Activated naive CD4-positive, alpha-beta T cell treated with anti-CD3 and anti-CD28 coated beads for 36 hours (primary cell): ENCODE measurements at regions not wholly inside any gene's neighbourhood (a gene's known extent, or its start where the extent isn't known, plus 50 kb on each side); places are given as distances from the start of the nearest gene placed in this dataset.

ENCODE experiments used
- CTCF ChIA-PET: fragments of 350-600 bp; sonication (Branson Sonifier 250); formaldehyde crosslinking; loops from one replicate; lab custom pipeline; 2021; ENCODE audit warnings: antibody characterized with exemption; lab: Charles Lee
- DNase-seq: peaks from one replicate; pipeline ENCODE4 v3.0.0-alpha.2; 2020
- H3K27ac Mint-ChIP-seq: one replicate; pipeline ENCODE4 v1.8.0; 2021; ENCODE audit warnings: mild to moderate bottlenecking, mixed read lengths
- H3K27me3 Mint-ChIP-seq: one replicate; pipeline ENCODE4 v1.8.0; 2021; ENCODE audit warnings: low read depth, mixed read lengths
- H3K36me3 Mint-ChIP-seq: one replicate; pipeline ENCODE4 v1.8.0; 2021; ENCODE audit warnings: low read depth, mixed read lengths
- H3K4me1 Mint-ChIP-seq: one replicate; pipeline ENCODE4 v1.8.0; 2021; ENCODE audit warnings: low read depth, mixed read lengths
- H3K4me3 Mint-ChIP-seq: one replicate; pipeline ENCODE4 v1.8.0; 2021; ENCODE audit warnings: mild to moderate bottlenecking, moderate library complexity, mixed read lengths
- H3K9me3 Mint-ChIP-seq: one replicate; pipeline ENCODE4 v1.8.0; 2021; ENCODE audit warnings: mixed read lengths
- intact Hi-C: fragments of 100-400 bp; cut with micrococcal nuclease; formaldehyde crosslinking; loops from one replicate; pipeline ENCODE4 v1.15.1; 2023

GRCh38 chr15:35170207-35170606, 85.1 kb upstream of the NANOGP8 start:
- H3K4me3 Mint-ChIP-seq: no peak overlapping the region
- CTCF ChIA-PET: no interaction called here
- intact Hi-C loops: no loop called here
- H3K9me3 Mint-ChIP-seq: no peaks in the 10 kb centered on the region
- no peaks in the 10 kb centered on the region for H3K4me1 Mint-ChIP-seq
- no peak for DNase-seq
- H3K36me3 Mint-ChIP-seq: no peaks in the 10 kb centered on the region
- H3K27ac Mint-ChIP-seq: no peak overlapping the region
- no peaks in the 10 kb centered on the region for H3K27me3 Mint-ChIP-seq

- H3K4me3 Mint-ChIP-seq: no peak overlapping the region
- CTCF ChIA-PET: no interaction called here
- no peaks in the 10 kb centered on the region for H3K9me3 Mint-ChIP-seq
- no peak for DNase-seq
- H3K27ac Mint-ChIP-seq: no peak overlapping the region
- H3K27me3 Mint-ChIP-seq: no peaks in the 10 kb centered on the region
- intact Hi-C loops: no loop called here
- H3K4me1 Mint-ChIP-seq: no peaks in the 10 kb centered on the region
- H3K36me3 Mint-ChIP-seq: no peaks in the 10 kb centered on the region
Observed at GRCh38 chr15:35168464-35168863, 83.4 kb upstream of the NANOGP8 start.

- intact Hi-C loops: no loop called here
- H3K9me3 Mint-ChIP-seq: no peaks in the 10 kb centered on the region
- no peaks in the 10 kb centered on the region for H3K36me3 Mint-ChIP-seq
- H3K4me1 Mint-ChIP-seq: no peaks in the 10 kb centered on the region
- CTCF ChIA-PET: no interaction called here
- H3K4me3 Mint-ChIP-seq: no peak overlapping the region
- H3K27ac Mint-ChIP-seq: no peak overlapping the region
- no peak for DNase-seq
- H3K27me3 Mint-ChIP-seq: no peaks in the 10 kb centered on the region
Observed at GRCh38 chr15:35167675-35168074, 82.6 kb upstream of the NANOGP8 start.

GRCh38 chr15:35166730-35167359, 81.8 kb upstream of the NANOGP8 start:
- intact Hi-C loops: no loop called here
- DNase-seq: no peak
- H3K27me3 Mint-ChIP-seq: no peaks in the 10 kb centered on the region
- H3K4me1 Mint-ChIP-seq: no peaks in the 10 kb centered on the region
- H3K4me3 Mint-ChIP-seq: no peak overlapping the region
- CTCF ChIA-PET: no interaction called here
- no peaks in the 10 kb centered on the region for H3K9me3 Mint-ChIP-seq
- H3K27ac Mint-ChIP-seq: no peak overlapping the region
- no peaks in the 10 kb centered on the region for H3K36me3 Mint-ChIP-seq

- H3K27me3 Mint-ChIP-seq: no peaks in the 10 kb centered on the region
- CTCF ChIA-PET: interaction anchor here (1.1 kb wide), 1 partner anchor 283 kb away, joined by 3 read pairs; no protein-coding TSS in a partner anchor
- H3K4me1 Mint-ChIP-seq: no peaks in the 10 kb centered on the region
- no peak overlapping the region for H3K4me3 Mint-ChIP-seq
- H3K27ac Mint-ChIP-seq: no peak overlapping the region
- intact Hi-C loops: no loop called here
- no peak for DNase-seq
- H3K9me3 Mint-ChIP-seq: no peaks in the 10 kb centered on the region
- H3K36me3 Mint-ChIP-seq: no peaks in the 10 kb centered on the region
Observed at GRCh38 chr15:35161694-35162093, 76.6 kb upstream of the NANOGP8 start.

GRCh38 chr15:35159170-35159569, 74.1 kb upstream of the NANOGP8 start:
- CTCF ChIA-PET: no interaction called here
- H3K4me1 Mint-ChIP-seq: no peaks in the 10 kb centered on the region
- no peak overlapping the region for H3K27ac Mint-ChIP-seq
- H3K27me3 Mint-ChIP-seq: no peaks in the 10 kb centered on the region
- no peaks in the 10 kb centered on the region for H3K36me3 Mint-ChIP-seq
- H3K4me3 Mint-ChIP-seq: no peak overlapping the region
- H3K9me3 Mint-ChIP-seq: no peaks in the 10 kb centered on the region
- intact Hi-C loops: no loop called here
- no peak for DNase-seq

- DNase-seq: no peak
- peaks cover 2% of the 10 kb centered on the region for H3K27me3 Mint-ChIP-seq
- CTCF ChIA-PET: no interaction called here
- no peaks in the 10 kb centered on the region for H3K9me3 Mint-ChIP-seq
- no peak overlapping the region for H3K4me3 Mint-ChIP-seq
- H3K36me3 Mint-ChIP-seq: no peaks in the 10 kb centered on the region
- H3K27ac Mint-ChIP-seq: no peak overlapping the region
- intact Hi-C loops: no loop called here
- no peaks in the 10 kb centered on the region for H3K4me1 Mint-ChIP-seq
Observed at GRCh38 chr15:35151782-35152181, 66.7 kb upstream of the NANOGP8 start.

GRCh38 chr15:35151381-35151780, 66.3 kb upstream of the NANOGP8 start:
- Mint-ChIP-seq H3K4me1 (no peaks in the 10 kb centered on the region), H3K27me3 (peaks cover 2% of the 10 kb centered on the region), H3K4me3 (no peak overlapping the region), H3K27ac (no peak overlapping the region), H3K36me3 (no peaks in the 10 kb centered on the region), H3K9me3 (no peaks in the 10 kb centered on the region)
- intact Hi-C loops: no loop called here
- CTCF ChIA-PET: interaction anchor here (0.6 kb wide), 1 partner anchor 1043 kb away, joined by 4 read pairs; no protein-coding TSS in a partner anchor
- no peak for DNase-seq

- H3K9me3 Mint-ChIP-seq: no peaks in the 10 kb centered on the region
- intact Hi-C loops: no loop called here
- peaks cover 2% of the 10 kb centered on the region for H3K27me3 Mint-ChIP-seq
- H3K27ac Mint-ChIP-seq: no peak overlapping the region
- H3K4me1 Mint-ChIP-seq: no peaks in the 10 kb centered on the region
- DNase-seq: no peak
- H3K36me3 Mint-ChIP-seq: no peaks in the 10 kb centered on the region
- no peak overlapping the region for H3K4me3 Mint-ChIP-seq
- CTCF ChIA-PET: no interaction called here
Observed at GRCh38 chr15:35150361-35150760, 65.3 kb upstream of the NANOGP8 start.

- CTCF ChIA-PET: no interaction called here
- intact Hi-C loops: no loop called here
- H3K36me3 Mint-ChIP-seq: no peaks in the 10 kb centered on the region
- no peak for DNase-seq
- no peak overlapping the region for H3K4me3 Mint-ChIP-seq
- no peak overlapping the region for H3K27ac Mint-ChIP-seq
- no peaks in the 10 kb centered on the region for H3K4me1 Mint-ChIP-seq
- H3K9me3 Mint-ChIP-seq: no peaks in the 10 kb centered on the region
- H3K27me3 Mint-ChIP-seq: peaks cover 2% of the 10 kb centered on the region
Observed at GRCh38 chr15:35145336-35145735, 60.2 kb upstream of the NANOGP8 start.

- Mint-ChIP-seq H3K27me3 (no peaks in the 10 kb centered on the region), H3K4me3 (no peak overlapping the region), H3K4me1 (no peaks in the 10 kb centered on the region), H3K36me3 (no peaks in the 10 kb centered on the region), H3K27ac (no peak overlapping the region), H3K9me3 (no peaks in the 10 kb centered on the region)
- DNase-seq: no peak
- intact Hi-C loops: no loop called here
- CTCF ChIA-PET: interaction anchor here (0.6 kb wide), 1 partner anchor 335 kb away, joined by 5 read pairs; no protein-coding TSS in a partner anchor
Observed at GRCh38 chr15:35142578-35142977, 57.5 kb upstream of the NANOGP8 start.

GRCh38 chr15:35141743-35142471, 56.8 kb upstream of the NANOGP8 start:
- intact Hi-C loops: no loop called here

GRCh38 chr15:35139822-35140221, 54.7 kb upstream of the NANOGP8 start:
- intact Hi-C loops: no loop called here
- CTCF ChIA-PET: no interaction called here
- Mint-ChIP-seq H3K9me3 (no peaks in the 10 kb centered on the region), H3K27me3 (no peaks in the 10 kb centered on the region), H3K4me3 (no peak overlapping the region), H3K36me3 (no peaks in the 10 kb centered on the region), H3K27ac (no peak overlapping the region), H3K4me1 (no peaks in the 10 kb centered on the region)
- no peak for DNase-seq

More at GRCh38 chr15:35141743-35142471, 56.8 kb upstream of the NANOGP8 start:
- CTCF ChIA-PET: no interaction called here
- Mint-ChIP-seq H3K9me3 (no peaks in the 10 kb centered on the region), H3K4me3 (no peak overlapping the region), H3K4me1 (no peaks in the 10 kb centered on the region), H3K27me3 (no peaks in the 10 kb centered on the region), H3K27ac (no peak overlapping the region), H3K36me3 (no peaks in the 10 kb centered on the region)
- no peak for DNase-seq
